ENCODE measurements at regions not wholly inside any gene's neighbourhood (a gene's known extent, or its start where the extent isn't known, plus 50 kb on each side); places are given as distances from the start of the nearest gene placed in this dataset.

- no peak for DNase-seq
Observed at GRCh38 chr4:65839164-65839931, 169.1 kb upstream of the EPHA5 start.

DNA sequence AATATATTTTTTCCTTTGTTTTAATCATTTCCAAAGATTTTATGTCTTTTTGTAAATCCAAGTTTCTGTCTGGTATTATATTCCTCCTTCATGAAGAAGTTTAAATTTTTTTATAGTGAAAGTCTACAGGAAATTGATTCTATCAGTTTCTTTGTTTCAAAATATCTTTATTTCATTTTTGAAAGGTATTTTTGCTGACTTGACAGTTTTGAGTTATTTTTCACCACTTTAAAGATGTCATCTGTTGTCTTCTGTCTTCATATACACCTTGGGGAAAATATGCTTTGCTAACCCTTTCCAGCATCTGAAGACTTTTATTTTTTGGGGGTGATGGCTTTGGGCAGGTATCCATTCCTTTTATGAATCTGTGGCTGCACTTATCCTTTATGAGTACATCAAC lies 164.4 kb upstream of the EPHA5 start:
- DNase-seq = no peak

DNA sequence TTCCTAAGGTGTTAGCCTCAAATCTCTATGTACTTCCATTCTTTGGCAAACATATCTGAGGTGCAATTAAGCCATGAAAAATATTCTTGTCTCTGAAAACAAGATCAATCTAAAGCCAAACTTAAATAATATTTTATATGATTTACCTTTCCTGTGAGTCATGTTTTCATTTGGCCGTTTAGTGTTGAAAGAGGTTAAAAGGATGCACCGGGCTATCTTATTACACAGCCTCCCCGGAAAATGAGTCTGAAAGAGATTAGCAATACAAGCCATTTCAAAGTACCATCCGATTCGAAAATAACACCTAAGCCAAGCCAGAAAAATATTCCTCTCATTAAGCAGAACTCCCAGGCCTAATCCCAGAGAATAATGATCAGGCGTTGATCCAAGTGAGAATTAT lies 161.5 kb upstream of the EPHA5 start:
- DNase-seq = no peak

GRCh38 chr4:65825116-65825753 lies 154.9 kb upstream of the EPHA5 start:
- peak; percentile 62 for DNase-seq

- no peak for DNase-seq
Observed at GRCh38 chr4:65819192-65819591, 148.9 kb upstream of the EPHA5 start.

GRCh38 chr4:65805936-65806335 lies 135.6 kb upstream of the EPHA5 start:
- no peak for DNase-seq

DNA sequence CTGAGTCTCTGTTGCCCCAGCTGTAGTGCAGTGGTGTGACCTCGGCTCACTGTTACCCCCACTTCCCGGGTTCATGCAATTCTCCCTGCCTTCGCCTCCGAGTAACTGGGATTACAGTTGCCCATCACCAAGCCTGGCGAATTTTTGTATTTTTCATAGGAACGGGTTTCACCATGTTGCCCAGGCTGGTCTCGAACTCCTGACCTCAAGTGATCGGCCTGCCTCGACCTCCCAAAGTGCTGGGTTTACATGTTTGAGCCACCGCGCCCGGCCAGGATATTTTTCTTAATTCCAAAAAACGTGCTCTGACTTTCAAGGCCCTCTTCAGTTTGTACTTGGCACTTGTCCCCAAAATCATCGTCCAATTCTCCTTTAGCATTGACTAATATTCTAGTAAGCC lies 129.2 kb upstream of the EPHA5 start:
- DNase-seq = no peak

GRCh38 chr4:65798498-65799127 lies 128.3 kb upstream of the EPHA5 start:
- DNase-seq = no peak

GRCh38 chr4:65791812-65792308 lies 121.6 kb upstream of the EPHA5 start:
- DNase-seq = peak; percentile 5

- DNase-seq = peak; percentile 6
Observed at GRCh38 chr4:65791111-65791811, 121.0 kb upstream of the EPHA5 start.

DNA sequence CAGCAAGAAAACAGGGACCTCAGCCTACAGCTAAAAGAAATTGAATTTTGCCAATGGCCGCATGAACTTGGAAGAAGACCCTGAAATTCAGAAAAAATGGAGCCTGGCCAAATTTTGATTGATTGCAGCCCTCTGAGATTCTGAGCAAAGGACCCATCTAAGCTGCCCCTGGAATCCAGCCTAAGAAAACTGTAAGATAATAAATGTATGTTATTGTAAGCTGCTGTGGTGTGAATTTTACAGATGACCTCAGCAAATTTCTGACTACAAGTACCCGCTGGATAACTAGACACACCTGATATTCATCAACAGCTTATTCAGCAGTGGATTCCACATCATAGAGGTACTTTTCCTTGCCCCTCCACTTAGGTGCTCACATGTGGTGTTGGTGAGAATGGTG lies 119.5 kb upstream of the EPHA5 start:
- DNase-seq = no peak

DNA sequence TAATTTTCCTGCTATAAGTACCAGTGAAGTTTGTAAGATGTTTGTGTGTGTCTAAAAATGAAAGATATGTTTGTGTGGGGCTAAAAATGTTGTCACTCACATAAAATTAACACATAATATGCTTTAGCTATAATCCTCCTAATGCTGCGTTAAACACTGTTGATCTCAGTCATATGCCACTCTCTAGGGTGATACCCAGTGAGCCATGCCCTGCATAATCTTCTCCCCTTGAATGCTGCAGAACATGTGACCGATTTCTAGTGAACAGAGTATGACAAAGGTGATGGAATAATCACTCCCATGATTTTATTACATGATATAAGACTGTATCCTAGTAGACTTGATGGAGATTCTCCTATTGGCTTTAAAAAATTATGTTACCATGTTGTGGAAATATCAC lies 119.1 kb upstream of the EPHA5 start:
- DNase-seq = no peak

- DNase-seq = no peak
Observed at GRCh38 chr4:65777270-65777669, 107.0 kb upstream of the EPHA5 start.

GRCh38 chr4:65773636-65774035 lies 103.3 kb upstream of the EPHA5 start:
- no peak for DNase-seq

- no peak for DNase-seq
Observed at GRCh38 chr4:65747386-65747785, 77.1 kb upstream of the EPHA5 start.

GRCh38 chr4:65738134-65738533 lies 67.8 kb upstream of the EPHA5 start:
- DNase-seq = no peak

- DNase-seq = no peak
Observed at GRCh38 chr4:65737672-65738071, 67.4 kb upstream of the EPHA5 start.

- DNase-seq = no peak
Observed at GRCh38 chr4:65724973-65725372, 54.7 kb upstream of the EPHA5 start.

Measured in fibroblast of skin of right biceps (primary cell).